Retinal pigment epithelial cell (primary cell): ENCODE measurements at regions not wholly inside any gene's neighbourhood (a gene's known extent, or its start where the extent isn't known, plus 50 kb on each side); places are given as distances from the start of the nearest gene placed in this dataset.

ENCODE experiments used
- DNase-seq: peaks from one replicate; pipeline ENCODE4 v3.0.0-alpha.2; 2010; ENCODE audit warnings: low read depth
- H3K4me3 ChIP-seq: 2 replicates; pipeline ENCODE4 v1.5.1; 2011; ENCODE audit warnings: mild to moderate bottlenecking, low read length, control low read depth, moderate library complexity
- CTCF ChIP-seq: conservative IDR thresholded peaks from 2 replicates; pipeline ENCODE4 v1.5.1; 2011; ENCODE audit warnings: low read depth, low read length, control low read depth, inconsistent platforms

DNA sequence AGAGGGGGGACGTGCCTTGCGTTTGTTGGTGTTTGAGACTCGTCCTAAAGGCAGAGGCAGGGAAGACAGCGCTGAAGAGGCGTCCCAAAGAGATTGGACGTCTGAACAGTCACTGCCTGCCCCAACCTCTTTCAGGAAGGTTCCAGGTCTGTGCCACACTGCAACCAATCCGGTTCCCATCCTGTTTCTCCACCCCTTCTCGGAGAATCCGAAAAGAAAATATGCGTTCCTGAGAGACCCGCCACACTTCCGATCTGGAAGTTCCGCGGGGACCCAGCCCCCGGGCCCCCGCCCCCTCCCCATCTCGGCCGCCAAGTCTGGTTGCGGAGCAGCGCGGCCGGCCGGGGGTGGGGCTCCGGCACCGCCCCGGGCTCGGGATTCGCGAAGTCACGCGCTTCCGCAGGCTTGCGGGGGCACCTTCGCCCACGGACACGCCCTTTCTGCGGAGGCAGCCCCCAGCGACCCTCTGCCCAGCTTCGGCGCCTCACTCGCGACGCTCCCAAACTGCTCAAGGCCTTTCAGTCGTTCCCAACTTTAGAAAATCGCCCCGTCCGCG lies 124.5 kb upstream of the DPYD start:
- peak overlapping the region; percentile 83 for H3K4me3 ChIP-seq
- TF ChIP-seq CTCF: no peak
- DNase-seq: no peak

DNA sequence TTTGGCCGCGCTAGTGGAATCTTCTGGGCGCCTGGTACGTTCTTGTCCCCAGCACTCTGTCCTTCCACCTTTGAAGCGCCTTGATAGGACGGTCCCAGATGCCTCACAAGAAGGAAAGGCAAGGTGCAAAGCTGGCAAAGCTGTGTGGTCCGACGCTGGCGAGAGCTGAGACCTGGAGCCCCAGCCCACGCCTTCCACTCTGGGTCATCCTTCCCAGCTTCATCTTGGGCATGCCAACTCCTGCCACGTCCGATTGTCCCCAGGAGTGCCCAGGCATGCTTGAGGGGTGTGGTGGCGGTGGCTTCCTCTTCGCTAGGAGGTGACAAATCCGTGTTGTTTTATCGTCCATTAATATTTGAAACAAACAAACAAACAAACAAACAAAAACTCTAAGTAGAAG lies 123.9 kb upstream of the DPYD start:
- TF ChIP-seq CTCF: no peak
- H3K4me3 ChIP-seq: peak overlapping the region; percentile 83
- no peak for DNase-seq

DNA sequence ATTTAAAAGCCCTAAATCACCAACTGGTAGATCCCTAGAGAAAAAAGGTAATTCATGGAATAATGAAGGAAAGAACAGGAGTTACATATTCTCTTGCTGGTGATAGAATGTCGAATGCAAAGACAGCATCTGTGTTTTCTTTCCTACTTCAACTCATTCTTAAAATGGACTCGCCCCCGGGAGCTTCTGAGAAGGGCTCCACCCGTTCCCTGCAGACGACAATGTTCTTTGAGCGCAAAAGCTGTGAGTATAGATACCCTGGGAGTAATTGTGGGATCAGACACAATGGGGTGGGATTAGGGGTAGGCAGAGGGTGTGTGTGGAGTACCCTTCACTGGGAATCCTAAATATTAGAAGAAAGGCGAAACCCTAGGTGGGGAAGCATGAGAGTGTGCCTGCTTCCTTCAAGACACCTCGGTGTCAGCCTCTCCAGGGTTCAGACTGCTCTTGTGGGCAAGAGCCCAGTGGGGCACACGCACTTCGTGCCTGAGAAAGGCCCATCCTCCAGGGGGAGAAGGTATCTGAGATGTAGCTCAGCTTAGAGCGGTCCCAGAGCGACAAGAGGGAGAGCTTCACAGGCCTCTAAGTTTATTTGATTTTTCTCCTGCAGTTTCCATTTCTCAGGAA lies 123.3 kb upstream of the DPYD start:
- DNase-seq: no peak
- TF ChIP-seq CTCF: no peak
- H3K4me3 ChIP-seq: peak overlapping the region; percentile 83

DNA sequence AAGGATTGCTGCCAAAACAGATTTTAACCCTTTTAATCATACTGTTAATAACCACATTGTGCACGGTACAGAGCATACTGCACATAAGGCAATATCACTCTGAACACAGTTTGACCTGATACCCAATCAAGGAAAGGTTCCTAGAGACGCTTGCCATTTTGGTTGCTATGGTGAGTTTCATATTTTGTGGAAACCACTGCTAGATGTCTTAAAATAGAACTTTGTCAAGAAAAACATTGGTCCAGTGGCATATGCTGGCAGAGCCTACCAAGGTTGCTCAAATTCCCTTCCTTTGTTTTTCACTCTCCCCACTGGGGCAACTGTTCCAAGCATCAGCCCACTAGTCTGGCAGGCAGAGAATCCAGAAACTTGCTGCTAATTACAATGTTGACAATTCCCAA lies 114.8 kb upstream of the DPYD start:
- no peak overlapping the region for H3K4me3 ChIP-seq
- peak; percentile 80 for DNase-seq
- no peak for TF ChIP-seq CTCF

DNA sequence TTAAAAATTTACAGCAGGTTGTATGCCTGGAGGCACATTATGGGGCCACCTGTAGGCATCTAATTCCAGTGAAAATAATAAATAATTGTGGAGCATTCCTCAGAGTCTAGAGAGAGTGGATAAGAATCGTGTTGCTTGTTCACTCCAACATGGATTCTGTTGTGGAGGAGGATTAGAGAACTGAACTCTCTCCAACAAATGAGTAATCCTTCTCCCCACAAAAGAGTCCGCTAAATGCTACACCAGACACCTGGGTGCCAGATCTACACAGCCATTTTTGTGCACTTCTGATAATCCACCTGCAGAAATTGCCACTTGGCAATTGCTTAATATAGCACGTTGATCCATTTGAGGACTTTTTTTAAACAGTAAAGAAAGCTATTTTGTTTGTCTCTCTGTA lies 113.7 kb upstream of the DPYD start:
- H3K4me3 ChIP-seq: no peak overlapping the region
- no peak for TF ChIP-seq CTCF
- DNase-seq: peak; percentile 76

DNA sequence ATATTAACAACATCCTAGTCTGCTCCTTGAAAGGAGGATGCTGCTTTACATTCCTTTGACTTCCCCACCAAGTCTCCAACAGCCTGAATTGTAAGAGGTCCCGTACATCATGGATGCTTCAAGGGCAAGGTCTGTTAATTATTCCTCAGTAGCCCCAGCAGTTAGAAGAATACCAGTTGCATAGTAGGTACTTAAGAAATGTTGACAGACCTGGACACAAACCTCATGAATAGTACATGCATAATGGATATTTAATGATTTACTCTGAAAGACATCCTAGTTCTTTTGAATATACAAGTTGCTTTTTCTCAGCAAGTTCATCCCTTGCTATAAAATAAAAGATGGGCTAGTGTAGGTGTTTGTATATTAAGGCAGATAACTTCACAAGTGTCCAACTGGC lies 112.1 kb upstream of the DPYD start:
- no peak overlapping the region for H3K4me3 ChIP-seq
- no peak for TF ChIP-seq CTCF
- DNase-seq: no peak

DNA sequence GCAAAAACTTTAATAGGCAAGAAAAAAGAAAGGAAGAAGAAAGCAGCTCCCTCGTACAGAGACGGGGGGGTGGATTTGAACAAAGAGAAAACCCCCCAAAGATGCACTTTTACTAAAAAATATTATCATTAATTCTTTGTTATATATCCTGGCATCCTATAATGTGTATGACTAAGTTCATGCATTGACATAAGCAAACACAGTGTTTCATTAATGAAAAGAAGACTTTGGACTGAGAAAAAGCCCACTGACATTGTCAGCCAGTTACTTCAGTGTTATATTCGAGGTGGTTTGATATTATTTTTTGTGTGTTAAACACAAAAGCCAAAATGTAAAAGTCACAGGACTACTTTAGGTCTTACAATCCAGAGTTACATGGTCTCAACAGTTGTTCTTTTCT lies 110.1 kb upstream of the DPYD start:
- DNase-seq: no peak
- no peak overlapping the region for H3K4me3 ChIP-seq
- no peak for TF ChIP-seq CTCF
